NCI-H69 (cell line): ENCODE measurements at regions not wholly inside any gene's neighbourhood (a gene's known extent, or its start where the extent isn't known, plus 50 kb on each side); places are given as distances from the start of the nearest gene placed in this dataset.

Experiments used
- DNase-seq: peaks from one replicate; lab custom pipeline; 2025; lab: John Stamatoyannopoulos, UW

GRCh38 chr14:87109271-87109670 lies 883.7 kb downstream of the GALC start:
- DNase-seq: peak; percentile 18

- DNase-seq: no peak
These were observed 884.3 kb downstream of the GALC start for GRCh38 chr14:87108726-87109125.

- no peak for DNase-seq
These were observed 890.1 kb downstream of the GALC start for GRCh38 chr14:87102811-87103378.

GRCh38 chr14:87097015-87097414 lies 896.0 kb downstream of the GALC start:
- DNase-seq: no peak

- DNase-seq: peak; percentile 25
These were observed 898.1 kb downstream of the GALC start for GRCh38 chr14:87094913-87095312.

GRCh38 chr14:87088588-87088987 lies 904.4 kb downstream of the GALC start:
- DNase-seq: no peak

GRCh38 chr14:87087881-87088280 lies 905.1 kb downstream of the GALC start:
- no peak for DNase-seq

- no peak for DNase-seq
These were observed 908.1 kb downstream of the GALC start for GRCh38 chr14:87084908-87085307.

GRCh38 chr14:87082917-87083316 lies 910.1 kb downstream of the GALC start:
- DNase-seq: no peak

GRCh38 chr14:87081004-87081403 lies 912.0 kb downstream of the GALC start:
- DNase-seq: peak; percentile 59

- DNase-seq: no peak
These were observed 912.8 kb downstream of the GALC start for GRCh38 chr14:87080146-87080545.

GRCh38 chr14:87079416-87079815 lies 913.6 kb downstream of the GALC start:
- peak; percentile 73 for DNase-seq

- no peak for DNase-seq
These were observed 916.1 kb downstream of the GALC start for GRCh38 chr14:87076922-87077321.

- no peak for DNase-seq
These were observed 916.8 kb downstream of the GALC start for GRCh38 chr14:87076146-87076545.

GRCh38 chr14:87073880-87074570 lies 919.0 kb downstream of the GALC start:
- no peak for DNase-seq

GRCh38 chr14:87067591-87067990 lies 925.4 kb downstream of the GALC start:
- no peak for DNase-seq

GRCh38 chr14:87067061-87067460 lies 925.9 kb downstream of the GALC start:
- no peak for DNase-seq

- peak; percentile 47 for DNase-seq
These were observed 926.7 kb downstream of the GALC start for GRCh38 chr14:87066221-87066817.

- DNase-seq: peak; percentile 27
These were observed 927.6 kb downstream of the GALC start for GRCh38 chr14:87065366-87065765.

GRCh38 chr14:87063181-87063580 lies 929.8 kb downstream of the GALC start:
- DNase-seq: no peak

- no peak for DNase-seq
These were observed 932.6 kb downstream of the GALC start for GRCh38 chr14:87060405-87060804.

GRCh38 chr14:87059060-87059839 lies 933.7 kb downstream of the GALC start:
- no peak for DNase-seq

GRCh38 chr14:87055007-87055406 lies 938.0 kb downstream of the GALC start:
- no peak for DNase-seq
